ENCODE measurements at regions not wholly inside any gene's neighbourhood (a gene's known extent, or its start where the extent isn't known, plus 50 kb on each side); places are given as distances from the start of the nearest gene placed in this dataset.

DNA sequence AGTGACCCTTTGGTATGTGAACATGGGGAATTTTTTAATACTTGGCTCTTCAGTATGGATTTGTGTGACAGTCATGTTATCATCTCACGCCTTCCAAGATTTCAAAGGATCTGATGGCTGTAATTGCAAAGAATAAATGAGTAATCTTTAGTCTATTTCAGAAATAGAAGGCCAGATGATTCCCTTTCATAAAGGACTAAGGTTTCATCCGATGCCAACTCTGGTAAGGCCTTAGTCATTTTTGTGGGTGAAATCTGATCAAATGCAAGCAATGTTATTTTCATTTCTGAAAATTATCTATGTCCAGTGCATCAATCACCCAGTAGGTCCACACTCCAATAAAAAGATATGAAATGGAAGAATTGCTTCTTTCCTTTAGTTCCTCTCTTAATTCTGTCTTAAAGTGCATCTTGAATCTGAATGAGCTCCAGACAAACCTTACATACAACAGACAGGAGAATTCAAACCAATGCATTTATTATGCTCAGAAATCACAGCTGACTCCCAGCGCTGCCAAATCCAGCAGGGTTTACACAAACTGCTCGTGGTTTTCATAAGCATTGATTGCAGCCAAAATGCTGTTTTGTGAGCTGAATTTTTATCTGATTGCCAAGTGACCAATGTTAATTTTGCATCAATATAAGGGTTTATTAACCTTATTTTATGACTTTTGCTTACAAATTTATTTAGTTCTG lies 565.2 kb upstream of the MARCKS start:
- no peak for DNase-seq (ENCODE audit: low read depth in 2 of 2)

DNA sequence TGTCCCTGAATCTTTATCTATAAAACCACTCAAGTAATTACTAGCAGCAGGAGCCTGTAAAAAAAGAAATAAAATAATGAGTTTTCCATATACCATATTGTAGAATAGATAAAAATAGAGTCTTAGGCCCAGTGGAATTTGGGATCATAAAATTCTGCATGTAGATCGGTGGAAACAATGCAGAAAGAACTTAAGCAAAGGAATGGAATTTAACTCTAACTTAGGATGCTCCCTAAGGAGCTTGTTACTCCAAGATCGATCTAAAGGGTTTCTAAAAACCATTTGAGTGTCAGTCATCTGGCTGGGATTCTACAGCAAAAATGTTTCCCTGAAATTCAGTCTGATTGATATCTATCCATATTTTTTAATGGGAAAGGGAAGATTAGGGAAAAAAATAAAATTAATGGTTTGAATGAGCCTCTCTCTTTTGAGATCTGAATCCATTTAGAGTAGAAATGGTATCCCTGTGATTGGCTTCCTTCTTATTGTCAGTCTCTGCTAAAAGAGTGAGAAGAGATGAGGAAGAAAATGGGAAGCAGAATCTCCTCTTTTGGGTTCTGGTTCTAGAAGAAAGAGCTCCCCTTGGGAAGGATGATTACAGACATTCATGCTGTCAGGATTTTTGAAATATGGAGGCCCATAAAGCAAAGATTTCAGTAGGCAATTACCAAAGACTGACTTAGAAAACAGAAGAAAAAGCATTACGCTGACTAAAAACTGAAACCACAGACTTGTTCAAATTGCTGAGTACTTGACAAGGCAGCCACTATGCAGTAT lies 564.3 kb upstream of the MARCKS start:
- no peak for DNase-seq (ENCODE audit: low read depth in 2 of 2)

DNA sequence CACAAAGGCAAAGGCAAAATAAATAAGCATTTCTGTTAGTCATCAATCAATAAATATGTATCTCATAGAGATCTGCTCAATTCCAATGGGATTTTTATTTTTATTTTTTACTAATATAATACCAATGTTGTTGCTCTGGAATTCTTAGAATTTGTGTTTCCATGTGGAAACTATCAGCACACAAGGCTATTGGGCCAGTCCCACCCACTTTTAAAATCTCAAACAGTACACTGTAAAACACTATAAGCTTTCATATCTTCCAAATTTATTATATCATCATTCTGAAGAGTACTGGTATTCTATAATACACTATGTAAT lies 563.8 kb upstream of the MARCKS start:
- no peak for DNase-seq (ENCODE audit: low read depth in 2 of 2)

DNA sequence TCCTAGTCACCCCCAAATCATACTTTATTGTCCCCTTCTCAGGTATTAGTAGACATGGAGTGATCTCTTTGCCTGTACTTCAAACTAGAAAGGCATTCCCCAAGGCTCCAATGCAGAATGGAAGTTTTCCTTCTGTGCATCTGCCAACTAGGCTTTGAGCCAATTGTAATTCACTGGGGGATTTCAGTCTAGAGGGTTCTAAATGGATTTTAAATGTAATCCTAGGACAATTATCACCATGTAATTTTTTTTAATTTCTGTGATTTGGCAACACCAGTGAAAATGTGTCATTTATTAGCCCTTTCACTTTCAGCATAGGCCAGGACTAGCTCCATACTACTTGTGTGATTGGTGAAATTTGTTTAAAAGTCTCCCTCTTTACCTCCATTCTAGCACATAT lies 557.6 kb upstream of the MARCKS start:
- no peak for DNase-seq (ENCODE audit: low read depth in 2 of 2)

DNA sequence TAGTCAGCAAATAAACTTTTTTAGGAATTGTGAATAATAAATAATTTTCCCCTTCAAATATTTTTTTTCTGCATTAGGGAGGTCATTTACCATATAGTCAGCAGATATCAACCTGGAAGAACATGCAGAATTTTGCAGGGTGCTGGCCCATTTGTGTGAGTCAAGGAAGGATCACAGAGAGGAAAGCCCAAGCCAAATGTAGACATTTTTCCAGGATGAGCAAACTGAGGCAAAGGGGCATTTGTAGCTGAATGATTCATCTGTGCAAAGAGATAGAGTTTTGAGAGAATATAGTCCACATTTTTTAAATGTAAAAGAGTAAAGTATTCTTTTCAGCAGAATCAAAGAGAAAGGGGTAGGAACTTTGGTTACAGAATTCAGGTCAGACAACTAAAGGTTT lies 555.5 kb upstream of the MARCKS start:
- no peak for DNase-seq (ENCODE audit: low read depth in 2 of 2)

DNA sequence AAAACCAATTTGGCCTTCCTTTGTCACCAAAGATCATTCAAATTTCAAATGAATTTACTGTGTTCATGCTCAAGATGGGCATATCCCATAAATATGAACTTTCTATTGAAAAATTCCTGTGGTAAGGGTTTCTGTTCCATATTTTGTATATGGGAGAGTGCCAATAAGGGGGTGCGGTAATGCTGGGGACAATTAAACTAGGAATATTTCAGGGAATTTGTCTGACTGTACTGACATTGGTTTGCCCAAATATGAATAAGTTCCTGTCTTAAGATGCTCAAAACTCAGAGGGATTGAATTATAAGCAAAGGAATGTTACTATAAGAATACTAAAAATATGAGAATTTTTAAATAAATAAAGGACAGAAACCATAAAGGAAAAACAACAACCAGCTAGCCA lies 553.0 kb upstream of the MARCKS start:
- no peak for DNase-seq (ENCODE audit: low read depth in 2 of 2)

DNA sequence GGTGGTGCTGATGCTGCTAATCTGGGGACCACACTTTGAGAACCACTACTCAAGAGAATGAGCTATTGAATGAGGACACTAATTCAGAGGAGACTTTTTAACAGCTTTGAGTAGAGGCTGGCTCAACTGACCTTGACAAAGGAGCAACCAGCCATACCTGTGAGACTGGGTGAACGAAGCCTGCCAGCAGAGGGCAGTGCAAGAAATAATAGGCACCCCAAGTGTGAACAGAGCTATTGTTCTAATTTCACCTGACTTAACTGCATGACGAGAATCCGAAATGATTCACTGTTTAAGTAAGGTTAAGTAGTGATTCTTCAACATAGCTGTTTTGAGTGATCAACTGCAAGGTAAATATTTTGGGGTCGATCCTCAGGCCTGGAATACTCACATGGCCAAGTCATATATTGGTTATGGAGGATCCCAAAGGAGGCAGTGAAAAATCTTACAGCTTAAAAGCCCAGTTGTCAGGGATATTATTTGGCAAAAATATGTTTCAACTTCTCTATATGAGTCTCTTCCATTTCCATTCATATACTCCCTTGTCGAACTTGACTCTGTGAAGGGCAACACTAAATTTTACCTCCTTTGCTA lies 550.5 kb upstream of the MARCKS start:
- peak; percentile 10 to 23 for DNase-seq (ENCODE audit: low read depth in 2 of 2)

DNA sequence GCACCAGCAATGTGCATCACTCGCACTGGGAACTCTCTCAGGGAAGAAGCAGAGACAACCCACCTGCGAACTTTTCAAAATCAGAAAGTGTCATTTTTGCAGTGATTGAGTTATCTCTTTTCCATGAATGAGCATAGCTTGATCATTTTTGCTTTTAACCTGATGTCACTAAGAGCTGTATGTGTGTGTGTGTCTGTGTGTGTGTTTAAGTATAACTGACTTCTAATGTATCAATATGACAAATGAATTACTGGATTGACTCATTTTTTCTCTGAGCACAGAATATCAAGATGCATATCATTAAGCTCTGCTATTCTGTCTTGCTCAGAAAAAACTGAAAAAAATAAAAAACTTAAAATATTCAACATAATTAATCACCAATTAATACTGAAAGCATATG lies 548.9 kb upstream of the MARCKS start:
- DNase-seq (ENCODE audit: low read depth in 2 of 2): no peak

DNA sequence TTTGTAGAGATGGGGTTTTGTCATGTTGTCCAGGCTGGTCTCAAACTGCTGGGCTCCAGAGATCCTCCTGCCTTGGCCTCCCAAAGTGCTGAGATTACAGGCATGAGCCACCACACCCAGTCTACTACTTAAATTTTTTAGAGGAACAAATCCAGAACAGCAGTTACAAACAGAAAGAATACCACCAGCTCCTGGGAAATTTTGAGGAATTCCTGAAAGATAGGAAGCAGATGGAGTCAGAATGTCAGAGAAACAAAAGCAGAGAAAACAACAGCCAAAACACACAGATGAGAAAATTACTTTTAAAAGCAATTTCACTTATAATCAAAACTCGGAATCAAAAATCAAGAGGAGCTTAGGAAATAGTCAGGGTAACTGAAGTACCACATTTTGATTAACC lies 543.3 kb upstream of the MARCKS start:
- no peak for DNase-seq (ENCODE audit: low read depth in 2 of 2)

DNA sequence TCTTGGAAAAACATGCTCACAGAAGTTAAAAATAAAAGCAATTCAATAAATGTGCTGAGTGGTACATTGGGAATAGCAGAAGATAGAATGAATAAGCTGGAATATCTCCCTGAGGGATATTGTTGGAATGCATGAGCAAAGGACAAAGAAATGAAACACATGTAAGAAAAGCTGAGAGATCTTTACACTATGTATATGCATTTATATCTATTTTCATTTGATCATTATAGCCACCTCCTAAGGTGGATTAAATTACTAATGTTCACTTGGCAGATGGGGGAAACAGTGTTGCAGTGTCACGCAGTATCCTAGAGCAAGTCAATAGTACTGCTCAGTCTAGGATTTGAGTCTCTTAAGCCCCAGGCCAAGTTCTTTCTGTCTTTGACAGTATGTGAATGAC lies 542.0 kb upstream of the MARCKS start:
- no peak for DNase-seq (ENCODE audit: low read depth in 2 of 2)

DNA sequence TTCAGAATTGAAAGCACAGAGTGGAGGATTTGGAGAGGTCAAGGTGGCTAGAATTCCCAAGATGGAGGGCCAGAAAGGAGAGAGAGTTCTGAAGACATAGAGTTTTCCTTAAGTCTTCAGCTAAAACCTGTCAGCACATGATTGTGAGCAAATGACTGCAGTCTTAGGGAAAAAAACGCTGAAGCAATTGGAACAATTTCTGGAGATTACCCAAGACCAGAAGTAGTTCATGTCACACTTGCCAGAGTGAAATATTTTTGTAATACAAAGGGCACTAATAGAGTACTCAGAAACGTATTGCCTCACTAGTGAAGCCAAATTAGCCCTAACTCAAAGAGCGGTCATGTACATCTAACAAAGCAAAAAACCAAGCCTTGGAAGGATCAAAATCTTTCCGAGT lies 541.3 kb upstream of the MARCKS start:
- DNase-seq (ENCODE audit: low read depth in 2 of 2): no peak

DNA sequence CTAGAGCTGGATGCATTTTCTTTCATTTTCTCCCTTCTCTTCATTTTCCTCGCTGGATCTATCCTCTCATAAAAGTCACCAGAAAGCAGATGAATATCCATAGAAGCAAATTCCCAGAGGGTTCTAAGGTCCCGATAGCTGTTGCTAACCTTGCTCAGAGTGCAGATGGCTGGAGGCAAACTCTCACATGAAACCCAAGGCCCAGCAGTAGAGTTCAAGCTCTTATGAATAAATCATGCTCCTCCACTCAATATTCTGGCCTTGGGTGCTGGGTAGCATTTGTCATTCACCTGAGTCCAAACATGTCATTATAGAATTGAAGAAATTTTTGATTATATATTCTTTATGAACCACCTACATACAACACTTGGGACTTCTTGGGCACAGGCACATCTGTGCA lies 539.7 kb upstream of the MARCKS start:
- no peak for DNase-seq (ENCODE audit: low read depth in 2 of 2)

DNA sequence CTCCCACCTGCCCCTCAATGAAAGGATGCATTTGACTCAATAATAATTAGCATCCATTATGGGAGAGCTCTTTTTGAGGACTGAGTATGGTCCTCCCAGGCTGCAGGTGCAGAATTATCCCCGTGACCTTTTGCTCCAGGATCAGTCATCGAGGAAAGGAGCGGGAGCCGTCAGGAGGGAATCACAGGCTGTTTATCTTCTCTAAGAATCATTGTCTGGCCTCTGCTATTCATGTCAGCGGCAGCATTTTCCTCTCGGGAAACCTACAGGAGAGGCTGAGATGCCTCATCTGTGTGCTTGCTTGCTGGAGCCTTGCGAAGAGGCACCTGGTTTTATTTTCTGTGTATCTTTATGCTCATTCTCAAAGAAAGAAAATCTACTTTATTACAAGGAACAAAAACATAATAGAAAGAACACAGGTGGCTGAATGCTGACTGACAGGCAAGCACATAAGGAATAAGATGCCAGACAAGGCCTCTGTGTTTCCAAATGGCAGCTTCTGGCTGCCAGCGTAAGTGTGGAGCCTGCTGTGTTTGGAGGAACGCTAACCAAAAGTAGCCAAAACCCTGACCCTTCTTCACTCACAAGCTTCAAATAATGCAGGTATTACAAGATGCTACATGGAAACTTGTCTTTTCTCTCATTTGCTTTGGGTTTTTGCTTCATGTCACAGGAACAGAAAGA lies 539.1 kb upstream of the MARCKS start:
- no peak for DNase-seq (ENCODE audit: low read depth in 2 of 2)

DNA sequence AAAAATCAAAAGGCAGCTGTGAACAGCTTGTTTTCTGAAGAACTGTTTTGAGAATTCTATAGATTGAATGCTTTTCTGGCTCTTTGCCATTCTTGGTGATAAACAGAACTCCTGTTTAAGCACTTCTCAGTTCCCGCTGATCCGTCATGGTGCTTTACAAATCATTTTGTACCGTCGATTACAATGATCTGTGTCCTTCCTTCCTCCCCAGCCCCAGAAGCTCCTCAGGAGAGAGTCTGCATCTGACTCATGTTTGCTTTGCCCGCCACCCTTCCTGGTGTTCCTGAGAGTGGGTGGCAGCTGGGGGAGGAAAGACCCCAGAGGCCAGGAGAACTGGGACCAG lies 538.6 kb upstream of the MARCKS start:
- no peak for DNase-seq (ENCODE audit: low read depth in 2 of 2)

DNA sequence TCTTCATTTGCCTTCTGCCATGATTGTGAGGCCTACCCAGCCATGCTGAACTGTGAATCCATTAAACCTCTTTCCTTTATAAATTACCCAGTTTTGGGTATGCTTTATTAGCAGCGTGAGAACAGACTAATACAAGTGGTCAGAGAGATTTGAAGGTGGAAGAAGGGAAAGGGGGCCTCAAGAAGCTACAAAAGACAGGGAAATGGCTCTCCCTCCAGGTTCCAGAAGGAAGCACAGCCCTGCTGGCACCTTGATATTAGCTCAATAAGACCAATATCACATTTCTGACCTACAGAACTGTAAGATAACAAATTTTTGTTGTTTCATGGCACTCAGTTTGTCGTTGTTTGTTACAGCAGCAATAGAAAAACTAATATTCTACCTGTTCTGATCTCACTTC lies 536.5 kb upstream of the MARCKS start:
- no peak for DNase-seq (ENCODE audit: low read depth in 2 of 2)

DNA sequence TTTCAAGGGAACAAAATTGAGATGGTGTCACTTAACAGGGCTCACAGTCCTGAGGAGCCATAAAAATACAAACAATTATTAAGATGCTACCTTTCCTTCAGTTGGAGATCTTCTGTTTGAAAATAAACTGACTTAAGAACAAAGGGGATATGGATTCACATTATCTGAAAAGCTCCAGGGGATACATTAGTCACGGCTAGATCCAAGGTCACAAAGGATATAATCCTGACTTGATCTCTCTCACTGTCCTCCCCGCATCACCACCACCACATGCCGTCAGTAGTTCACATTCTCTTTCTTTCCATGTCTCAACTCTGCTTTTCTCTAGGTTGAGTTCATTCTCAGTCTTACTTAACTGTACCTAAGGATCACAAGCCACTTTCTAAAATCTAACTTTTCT lies 530.4 kb upstream of the MARCKS start:
- no peak for DNase-seq (ENCODE audit: low read depth in 2 of 2)

DNA sequence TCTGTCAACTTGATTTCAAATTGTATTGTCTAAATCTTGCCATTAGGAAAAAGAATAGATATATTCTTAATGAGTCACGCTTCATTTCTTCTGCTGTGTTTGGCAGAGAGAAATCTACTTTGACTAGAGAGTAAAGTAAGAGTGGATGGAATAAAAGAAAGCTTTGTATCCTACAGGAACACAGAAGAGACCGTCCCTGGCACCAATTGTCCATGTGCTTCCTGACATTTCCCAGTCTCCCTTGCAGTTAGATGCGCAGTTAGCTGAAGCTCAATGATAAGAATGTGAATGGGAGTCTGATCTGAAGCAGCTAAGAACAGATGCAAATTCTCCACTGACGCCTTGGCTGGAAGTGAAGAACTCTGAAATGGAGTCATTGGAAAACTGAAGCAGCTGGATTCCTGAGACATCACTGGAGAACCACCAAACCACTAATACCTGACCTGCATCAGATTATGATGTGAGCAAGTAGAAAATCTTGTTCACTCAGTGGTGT lies 528.2 kb upstream of the MARCKS start:
- no peak for DNase-seq (ENCODE audit: low read depth in 2 of 2)

DNA sequence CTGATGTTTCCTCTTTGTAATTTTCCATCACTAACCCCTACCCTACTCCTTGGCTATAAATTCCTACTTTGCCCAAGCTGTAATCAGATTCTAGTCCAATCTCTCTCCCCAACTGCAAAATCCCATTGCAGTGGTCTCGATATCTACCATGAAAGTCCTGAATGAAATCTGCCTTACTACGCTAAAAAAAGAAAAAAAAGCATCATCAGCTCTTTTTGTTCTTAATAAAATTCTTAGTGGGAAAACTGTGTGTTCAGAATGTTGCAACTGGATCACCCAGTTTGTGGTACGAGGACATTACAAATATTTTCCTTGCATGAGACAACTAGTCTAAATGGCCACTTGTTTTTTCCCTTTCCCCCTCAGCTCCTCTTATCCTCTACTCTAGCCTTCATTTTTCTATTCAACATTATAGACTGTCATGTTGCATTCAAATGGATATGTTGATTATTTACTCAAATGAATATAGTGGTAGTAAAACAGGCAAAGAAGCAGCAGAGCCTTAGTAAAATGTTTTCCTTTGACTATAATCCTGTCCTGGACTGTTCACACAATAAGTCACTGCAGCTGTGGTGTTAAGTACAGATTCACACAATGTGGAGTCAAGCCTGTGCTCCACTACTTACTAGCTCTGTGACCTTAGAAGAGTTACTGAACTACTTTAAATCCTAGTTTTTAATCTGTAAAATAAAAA lies 527.1 kb upstream of the MARCKS start:
- DNase-seq (ENCODE audit: low read depth in 2 of 2): no peak

DNA sequence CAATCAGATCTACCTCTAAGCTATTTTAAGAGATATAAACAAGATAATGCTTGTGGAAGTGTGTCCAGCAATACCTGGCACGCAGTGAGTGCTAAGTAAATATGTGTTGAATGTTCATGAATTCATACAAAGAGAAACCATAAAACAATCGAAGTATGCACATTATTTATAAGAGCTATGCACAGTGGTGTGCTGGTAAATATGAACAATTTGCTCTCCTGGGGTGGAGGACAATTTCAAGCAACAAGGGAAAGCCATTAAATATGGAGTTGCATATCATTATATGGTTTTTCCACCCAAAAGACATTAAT lies 526.6 kb upstream of the MARCKS start:
- no peak for DNase-seq (ENCODE audit: low read depth in 2 of 2)

DNA sequence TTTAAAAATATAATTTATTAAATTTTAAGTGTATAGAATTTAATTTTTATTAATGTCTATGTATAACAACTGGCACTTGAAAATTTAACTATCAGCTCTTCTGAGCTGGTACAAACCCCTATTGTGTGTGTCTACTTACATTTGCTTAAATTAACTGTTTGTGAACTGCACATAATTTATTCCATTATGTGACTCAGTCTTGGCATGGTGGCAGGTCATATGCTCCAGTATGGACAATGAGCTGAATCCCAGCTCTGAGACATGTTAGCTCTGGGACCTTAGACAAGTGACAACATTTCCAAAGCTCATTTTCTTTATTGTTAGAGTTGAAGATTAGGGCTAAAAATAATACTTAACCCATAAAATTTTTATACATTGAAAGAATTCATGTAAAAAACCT lies 526.1 kb upstream of the MARCKS start:
- DNase-seq (ENCODE audit: low read depth in 2 of 2): no peak

DNA sequence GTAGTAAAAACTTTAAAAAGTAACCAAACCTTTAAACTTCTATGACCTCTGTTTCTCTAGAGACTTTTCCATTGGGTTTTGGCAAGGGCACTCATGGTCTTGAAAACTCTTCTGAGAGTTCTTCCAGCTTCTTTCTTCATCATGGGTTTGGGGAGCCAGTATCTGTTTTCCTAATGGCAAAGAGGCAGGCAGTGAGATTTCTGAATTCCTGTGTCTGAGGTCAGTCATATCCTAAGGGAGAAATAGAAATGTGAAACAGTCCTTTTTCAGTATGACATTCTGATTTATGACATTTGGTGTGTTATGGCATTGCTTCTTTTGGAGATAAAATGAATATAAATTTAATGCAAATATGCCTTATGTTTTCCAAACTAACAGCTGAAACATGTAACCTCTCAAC lies 518.5 kb upstream of the MARCKS start:
- DNase-seq (ENCODE audit: low read depth in 2 of 2): no peak

DNA sequence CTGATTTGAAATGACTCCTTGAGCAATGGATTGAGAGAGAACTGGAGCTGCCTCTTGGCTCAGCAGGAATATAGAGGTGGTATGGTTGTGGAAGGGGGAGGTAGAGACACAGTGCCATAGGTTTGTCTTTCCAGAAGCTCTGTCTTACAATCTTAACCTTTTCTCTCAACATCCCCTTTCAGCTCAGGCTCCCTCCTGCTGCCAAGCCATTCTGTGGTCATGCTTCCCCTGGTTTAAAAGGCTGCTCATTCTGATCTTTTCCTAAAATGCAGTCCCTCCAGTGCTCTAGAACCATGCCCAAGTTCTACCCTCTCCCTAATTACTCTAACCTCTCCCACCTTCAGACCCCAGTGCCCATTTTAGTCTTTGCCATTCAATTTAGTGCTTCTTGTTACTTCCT lies 517.9 kb upstream of the MARCKS start:
- DNase-seq (ENCODE audit: low read depth in 2 of 2): no peak

Measured in activated CD4-positive, alpha-beta T cell treated with anti-CD3 and anti-CD28 coated beads for 24 hours (primary cell).